PFSK-1 (cell line): ENCODE measurements at regions not wholly inside any gene's neighbourhood (a gene's known extent, or its start where the extent isn't known, plus 50 kb on each side); places are given as distances from the start of the nearest gene placed in this dataset.

Experiments used
- FOXP2 ChIP-seq: optimal IDR thresholded peaks from 2 replicates; pipeline ENCODE3; 2011; ENCODE audit warnings: borderline replicate concordance, control low read depth, inconsistent platforms; ENCODE audit not compliant: insufficient read depth; ENCODE audit errors: extremely low read length, extremely low read depth
- POLR2AphosphoS5 ChIP-seq: IDR thresholded peaks from 2 replicates; pipeline ENCODE4 v1.6.1; 2012; ENCODE audit warnings: low read depth, mild to moderate bottlenecking, control low read depth, low read length, moderate library complexity
- REST ChIP-seq, 2 experiments: IDR thresholded peaks; 2 replicates each; pipeline versions ENCODE4 v1.6.1 to v1.8.0; 2011 to 2012; ENCODE audit warnings: low read depth in 2 of 2, low read length in 2 of 2, control low read depth in 1 of 2, inconsistent platforms in 1 of 2, mild to moderate bottlenecking in 1 of 2, moderate library complexity in 1 of 2; ENCODE audit not compliant: insufficient read depth in 1 of 2
- SIN3A ChIP-seq: IDR thresholded peaks from 2 replicates; pipeline ENCODE4 v1.6.1; 2012; ENCODE audit warnings: mild to moderate bottlenecking, low read length, moderate library complexity, borderline replicate concordance; ENCODE audit not compliant: insufficient read depth
- TAF1 ChIP-seq: IDR thresholded peaks from 2 replicates; pipeline ENCODE4 v1.6.1; 2012; ENCODE audit warnings: low read length, control low read depth, borderline replicate concordance; ENCODE audit not compliant: insufficient read depth

DNA sequence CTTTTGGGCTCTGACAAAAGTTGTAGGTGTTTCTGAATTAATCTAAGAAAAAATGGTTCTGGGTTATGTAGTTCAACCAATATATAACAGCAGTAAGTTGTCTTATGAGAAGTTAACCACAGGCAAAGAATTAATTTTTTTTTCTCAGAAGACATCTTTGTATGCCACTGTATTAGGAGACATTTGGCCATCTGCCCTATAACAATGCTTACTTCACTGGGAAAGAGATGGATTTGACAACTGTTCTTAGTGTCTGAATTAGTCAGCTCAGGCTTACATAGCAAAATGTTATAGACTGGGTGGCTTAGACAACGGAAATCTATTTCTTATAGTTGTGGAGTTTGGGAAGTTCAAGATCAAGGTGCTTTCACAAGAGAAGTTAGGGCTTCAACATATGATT is 508.1 kb downstream of the STIM2 start:
- TF ChIP-seq TAF1 (no peak), FOXP2 (no peak), REST (IDR thresholded peaks at IDR 0.05; ENCODE audit: insufficient read depth in 1 of 2, low read depth in 2 of 2, low read length in 2 of 2) (no peak), POLR2AphosphoS5 (no peak), SIN3A (no peak)

DNA sequence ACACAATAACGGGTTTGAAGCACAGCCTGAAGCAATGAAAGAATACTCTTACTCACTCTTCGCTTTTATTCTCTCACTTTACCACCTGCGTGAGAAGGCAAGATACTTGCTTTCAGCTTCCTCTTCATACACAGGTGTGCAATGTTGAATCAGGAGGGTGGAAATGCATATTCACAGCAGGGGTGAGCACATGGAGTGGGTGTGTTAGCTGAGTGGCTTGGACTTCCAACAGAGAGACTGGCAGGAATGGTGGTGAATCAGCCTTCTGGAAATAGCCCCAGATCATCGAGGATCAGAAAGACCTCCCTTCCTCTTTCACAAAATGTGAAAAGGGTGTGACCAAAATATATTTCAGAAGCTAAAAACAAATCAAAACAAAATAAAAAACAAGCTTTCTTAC is 521.2 kb downstream of the STIM2 start:
- TF ChIP-seq TAF1 (no peak), REST (IDR thresholded peaks at IDR 0.05; ENCODE audit: insufficient read depth in 1 of 2, low read depth in 2 of 2, low read length in 2 of 2) (no peak), SIN3A (no peak), FOXP2 (no peak), POLR2AphosphoS5 (no peak)

DNA sequence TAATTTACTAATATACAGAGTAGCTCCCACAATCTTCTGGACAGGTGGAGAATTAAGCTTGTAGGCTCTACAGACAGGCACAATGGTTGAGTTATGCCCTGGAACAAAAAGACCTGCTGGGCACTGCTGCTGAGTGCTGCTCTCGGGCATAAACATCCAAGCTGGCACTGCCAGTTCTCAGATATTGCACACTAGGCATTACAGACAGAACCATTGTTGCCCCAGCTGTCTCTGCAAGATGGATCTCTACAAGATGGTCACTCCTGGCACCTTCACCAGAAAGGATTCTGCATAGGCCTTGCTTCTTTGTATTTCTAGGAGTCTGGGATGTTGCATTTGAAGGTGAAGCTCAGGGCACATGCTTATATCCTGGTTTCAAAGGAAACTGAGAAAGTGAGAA is 527.1 kb downstream of the STIM2 start:
- TF ChIP-seq POLR2AphosphoS5 = no peak

GRCh38 chr4:27397886-27398285 is 537.2 kb downstream of the STIM2 start:
- TF ChIP-seq POLR2AphosphoS5 (no peak), TAF1 (no peak), REST (IDR thresholded peaks at IDR 0.05; ENCODE audit: insufficient read depth in 1 of 2, low read depth in 2 of 2, low read length in 2 of 2) (no peak)

GRCh38 chr4:27398631-27399310 is 538.1 kb downstream of the STIM2 start:
- TF ChIP-seq TAF1 = no peak
- no peak for TF ChIP-seq POLR2AphosphoS5
- TF ChIP-seq REST (IDR thresholded peaks at IDR 0.05; ENCODE audit: insufficient read depth in 1 of 2, low read depth in 2 of 2, low read length in 2 of 2) = no peak
- no peak for TF ChIP-seq FOXP2
- no peak for TF ChIP-seq SIN3A

GRCh38 chr4:27407616-27408015 is 547.0 kb downstream of the STIM2 start:
- no peak for TF ChIP-seq POLR2AphosphoS5
- no peak for TF ChIP-seq FOXP2
- no peak for TF ChIP-seq REST (IDR thresholded peaks at IDR 0.05; ENCODE audit: insufficient read depth in 1 of 2, low read depth in 2 of 2, low read length in 2 of 2)
- TF ChIP-seq TAF1 = no peak
- TF ChIP-seq SIN3A = no peak
